ENCODE measurements at regions not wholly inside any gene's neighbourhood (a gene's known extent, or its start where the extent isn't known, plus 50 kb on each side); places are given as distances from the start of the nearest gene placed in this dataset.

DNA sequence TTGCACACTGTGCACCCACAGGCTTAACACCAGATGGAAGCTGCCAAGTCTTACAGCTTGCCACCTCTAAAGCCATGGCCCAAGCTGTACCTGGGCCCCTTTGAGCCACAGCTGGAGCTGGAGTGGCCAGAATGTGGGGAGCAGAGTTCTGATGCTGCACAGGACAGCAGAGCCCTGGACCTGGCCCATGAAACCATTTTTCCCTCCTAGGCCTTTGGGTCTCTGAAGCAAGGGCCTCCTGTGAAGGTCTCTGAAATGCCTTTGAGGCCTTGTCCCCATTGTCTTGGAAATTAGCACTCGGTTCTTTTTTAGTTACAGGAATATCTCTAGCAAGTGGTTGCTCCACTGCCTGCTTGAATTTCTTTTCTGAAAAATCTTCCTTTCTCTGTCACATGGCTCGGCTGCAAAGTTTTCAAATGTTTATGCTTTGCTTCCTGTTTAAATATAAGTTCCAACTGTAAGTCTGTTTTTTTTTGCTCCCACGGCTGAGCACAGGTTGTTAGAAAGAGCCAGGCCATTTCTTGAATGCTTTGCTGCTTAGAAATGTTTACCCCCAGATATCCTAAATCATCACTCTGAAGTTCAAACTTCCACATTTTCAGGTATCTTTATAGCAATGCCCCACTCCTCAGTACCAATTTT lies 156.8 kb upstream of the GORAB start:
- Histone ChIP-seq H3K9ac (ENCODE audit: low read length) (no peak overlapping the region), H3K79me2 (replicated peaks; ENCODE audit: insufficient read depth, low read length) (no peaks in the 10 kb centered on the region), H3K4me3 (ENCODE audit: low read length) (no peak overlapping the region), H3K4me2 (ENCODE audit: low read length) (no peak overlapping the region), H3K27ac (ENCODE audit: low read length) (no peak overlapping the region), H3K9me3 (ENCODE audit: low read length) (no peaks in the 10 kb centered on the region), H3K36me3 (ENCODE audit: insufficient read depth, low read length) (no peaks in the 10 kb centered on the region), H3F3A (ENCODE audit: insufficient read depth, low read length, poor library complexity, severe bottlenecking) (no peaks in the 10 kb centered on the region), H2AFZ (ENCODE audit: low read depth, low read length) (no peak overlapping the region), H3K27me3 (ENCODE audit: insufficient read depth, low read depth, low read length) (no peaks in the 10 kb centered on the region), H3K9me2 (ENCODE audit: insufficient read depth, low read length) (no peaks in the 10 kb centered on the region), H4K20me1 (ENCODE audit: insufficient read depth) (no peaks in the 10 kb centered on the region)
- TF ChIP-seq EZH2 (IDR thresholded peaks at IDR 0.05; ENCODE audit: borderline replicate concordance, insufficient read depth, low read length, poor library complexity, severe bottlenecking) (no peak), EP300 (conservative IDR thresholded peaks at IDR 0.05; ENCODE audit: poor library complexity, severe bottlenecking) (no peak), SMC3 (conservative IDR thresholded peaks at IDR 0.05; ENCODE audit: poor library complexity) (no peak), TAF1 (IDR thresholded peaks at IDR 0.05; ENCODE audit: low read depth) (no peak), MXI1 (conservative IDR thresholded peaks at IDR 0.05; ENCODE audit: poor library complexity, severe bottlenecking) (no peak), POLR2AphosphoS5 (IDR thresholded peaks at IDR 0.05) (no peak), RAD21 (conservative IDR thresholded peaks at IDR 0.05) (no peak)
- TF ChIP-seq, protein P1, sequence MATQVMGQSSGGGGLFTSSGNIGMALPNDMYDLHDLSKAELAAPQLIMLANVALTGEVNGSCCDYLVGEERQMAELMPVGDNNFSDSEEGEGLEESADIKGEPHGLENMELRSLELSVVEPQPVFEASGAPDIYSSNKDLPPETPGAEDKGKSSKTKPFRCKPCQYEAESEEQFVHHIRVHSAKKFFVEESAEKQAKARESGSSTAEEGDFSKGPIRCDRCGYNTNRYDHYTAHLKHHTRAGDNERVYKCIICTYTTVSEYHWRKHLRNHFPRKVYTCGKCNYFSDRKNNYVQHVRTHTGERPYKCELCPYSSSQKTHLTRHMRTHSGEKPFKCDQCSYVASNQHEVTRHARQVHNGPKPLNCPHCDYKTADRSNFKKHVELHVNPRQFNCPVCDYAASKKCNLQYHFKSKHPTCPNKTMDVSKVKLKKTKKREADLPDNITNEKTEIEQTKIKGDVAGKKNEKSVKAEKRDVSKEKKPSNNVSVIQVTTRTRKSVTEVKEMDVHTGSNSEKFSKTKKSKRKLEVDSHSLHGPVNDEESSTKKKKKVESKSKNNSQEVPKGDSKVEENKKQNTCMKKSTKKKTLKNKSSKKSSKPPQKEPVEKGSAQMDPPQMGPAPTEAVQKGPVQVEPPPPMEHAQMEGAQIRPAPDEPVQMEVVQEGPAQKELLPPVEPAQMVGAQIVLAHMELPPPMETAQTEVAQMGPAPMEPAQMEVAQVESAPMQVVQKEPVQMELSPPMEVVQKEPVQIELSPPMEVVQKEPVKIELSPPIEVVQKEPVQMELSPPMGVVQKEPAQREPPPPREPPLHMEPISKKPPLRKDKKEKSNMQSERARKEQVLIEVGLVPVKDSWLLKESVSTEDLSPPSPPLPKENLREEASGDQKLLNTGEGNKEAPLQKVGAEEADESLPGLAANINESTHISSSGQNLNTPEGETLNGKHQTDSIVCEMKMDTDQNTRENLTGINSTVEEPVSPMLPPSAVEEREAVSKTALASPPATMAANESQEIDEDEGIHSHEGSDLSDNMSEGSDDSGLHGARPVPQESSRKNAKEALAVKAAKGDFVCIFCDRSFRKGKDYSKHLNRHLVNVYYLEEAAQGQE (IDR thresholded peaks at IDR 0.05; ENCODE audit: borderline replicate concordance): no peak
- TF ChIP-seq, protein P2, sequence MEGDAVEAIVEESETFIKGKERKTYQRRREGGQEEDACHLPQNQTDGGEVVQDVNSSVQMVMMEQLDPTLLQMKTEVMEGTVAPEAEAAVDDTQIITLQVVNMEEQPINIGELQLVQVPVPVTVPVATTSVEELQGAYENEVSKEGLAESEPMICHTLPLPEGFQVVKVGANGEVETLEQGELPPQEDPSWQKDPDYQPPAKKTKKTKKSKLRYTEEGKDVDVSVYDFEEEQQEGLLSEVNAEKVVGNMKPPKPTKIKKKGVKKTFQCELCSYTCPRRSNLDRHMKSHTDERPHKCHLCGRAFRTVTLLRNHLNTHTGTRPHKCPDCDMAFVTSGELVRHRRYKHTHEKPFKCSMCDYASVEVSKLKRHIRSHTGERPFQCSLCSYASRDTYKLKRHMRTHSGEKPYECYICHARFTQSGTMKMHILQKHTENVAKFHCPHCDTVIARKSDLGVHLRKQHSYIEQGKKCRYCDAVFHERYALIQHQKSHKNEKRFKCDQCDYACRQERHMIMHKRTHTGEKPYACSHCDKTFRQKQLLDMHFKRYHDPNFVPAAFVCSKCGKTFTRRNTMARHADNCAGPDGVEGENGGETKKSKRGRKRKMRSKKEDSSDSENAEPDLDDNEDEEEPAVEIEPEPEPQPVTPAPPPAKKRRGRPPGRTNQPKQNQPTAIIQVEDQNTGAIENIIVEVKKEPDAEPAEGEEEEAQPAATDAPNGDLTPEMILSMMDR (IDR thresholded peaks at IDR 0.05; ENCODE audit: poor library complexity, severe bottlenecking): no peak

DNA sequence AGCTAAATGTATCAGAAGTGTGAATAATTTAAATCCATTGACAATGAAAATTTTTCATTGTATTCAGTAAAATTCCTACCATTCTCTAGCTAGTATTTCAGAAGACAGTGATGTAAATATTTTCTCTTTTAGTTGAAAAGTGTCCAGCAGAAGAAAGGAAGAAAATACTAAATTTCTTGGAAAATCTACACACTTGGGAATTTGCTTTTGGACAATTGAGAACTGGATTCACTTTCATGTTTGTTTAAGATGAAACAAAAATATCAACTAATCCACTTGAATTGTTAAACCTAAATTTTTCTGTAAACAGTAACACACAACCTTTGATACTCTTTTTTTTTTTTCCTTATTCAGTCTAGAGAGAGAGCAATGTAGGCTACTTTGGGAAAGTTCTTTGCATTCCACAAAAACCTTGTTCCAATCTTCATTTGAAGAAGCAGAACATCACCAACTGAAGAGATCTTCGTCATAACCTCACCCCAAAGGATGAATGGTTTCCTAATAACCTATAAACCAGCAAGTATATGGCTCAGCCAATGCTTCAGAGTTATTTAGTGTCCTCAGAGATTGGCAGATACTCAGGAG lies 155.1 kb upstream of the GORAB start:
- Histone ChIP-seq H3K27me3 (ENCODE audit: insufficient read depth, low read depth, low read length) (no peaks in the 10 kb centered on the region), H3K4me2 (ENCODE audit: low read length) (no peak overlapping the region), H3K4me3 (ENCODE audit: low read length) (no peak overlapping the region), H3K9me3 (ENCODE audit: low read length) (no peaks in the 10 kb centered on the region), H3K27ac (ENCODE audit: low read length) (no peak overlapping the region), H2AFZ (ENCODE audit: low read depth, low read length) (no peak overlapping the region), H3K9me2 (ENCODE audit: insufficient read depth, low read length) (no peaks in the 10 kb centered on the region), H3K9ac (ENCODE audit: low read length) (no peak overlapping the region), H3K79me2 (replicated peaks; ENCODE audit: insufficient read depth, low read length) (no peaks in the 10 kb centered on the region), H3F3A (ENCODE audit: insufficient read depth, low read length, poor library complexity, severe bottlenecking) (no peaks in the 10 kb centered on the region), H4K20me1 (ENCODE audit: insufficient read depth) (no peaks in the 10 kb centered on the region), H3K36me3 (ENCODE audit: insufficient read depth, low read length) (no peaks in the 10 kb centered on the region)
- TF ChIP-seq EZH2 (IDR thresholded peaks at IDR 0.05; ENCODE audit: borderline replicate concordance, insufficient read depth, low read length, poor library complexity, severe bottlenecking) (no peak), TAF1 (IDR thresholded peaks at IDR 0.05; ENCODE audit: low read depth) (no peak), EP300 (conservative IDR thresholded peaks at IDR 0.05; ENCODE audit: poor library complexity, severe bottlenecking) (no peak), RAD21 (conservative IDR thresholded peaks at IDR 0.05) (no peak), POLR2AphosphoS5 (IDR thresholded peaks at IDR 0.05) (no peak), MXI1 (conservative IDR thresholded peaks at IDR 0.05; ENCODE audit: poor library complexity, severe bottlenecking) (no peak), SMC3 (conservative IDR thresholded peaks at IDR 0.05; ENCODE audit: poor library complexity) (no peak)
- TF ChIP-seq, protein P2 (IDR thresholded peaks at IDR 0.05; ENCODE audit: poor library complexity, severe bottlenecking): no peak
- TF ChIP-seq, protein P1 (IDR thresholded peaks at IDR 0.05; ENCODE audit: borderline replicate concordance): no peak

All from neural cell (in vitro differentiated cells).